ENCODE measurements at regions not wholly inside any gene's neighbourhood (a gene's known extent, or its start where the extent isn't known, plus 50 kb on each side); places are given as distances from the start of the nearest gene placed in this dataset.

DNA sequence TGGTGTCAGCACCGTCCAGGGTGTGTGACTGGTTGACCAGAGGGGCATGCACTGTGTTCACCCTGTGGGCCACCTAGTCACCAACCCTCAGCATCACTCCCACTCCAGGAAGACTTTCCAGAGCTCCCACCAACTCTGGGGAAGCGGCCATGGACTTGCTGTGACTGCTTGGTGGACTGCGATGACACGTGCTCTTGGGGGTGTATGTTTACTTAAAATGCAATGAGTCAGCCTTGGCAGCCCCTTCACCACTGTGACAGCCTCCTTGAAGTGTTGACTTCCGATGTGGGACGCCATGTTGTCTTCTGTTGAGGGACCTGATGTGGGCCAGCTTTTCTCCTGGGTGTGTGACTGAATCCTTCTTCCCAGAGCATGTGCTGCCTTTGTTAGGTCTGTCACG, 151.1 kb upstream of the RTL1 start:
- Histone ChIP-seq H3K79me2 (ENCODE audit: insufficient read depth, low read length) (peaks cover 15% of the 10 kb centered on the region), H3K27me3 (ENCODE audit: insufficient read depth, low read length) (no peaks in the 10 kb centered on the region), H3K4me2 (ENCODE audit: insufficient read depth, low read length) (no peak overlapping the region), H3K9me3 (ENCODE audit: low read depth, low read length) (no peaks in the 10 kb centered on the region), H3K36me3 (ENCODE audit: insufficient read depth, low read length) (peaks cover 80% of the 10 kb centered on the region), H3K4me1 (ENCODE audit: insufficient read depth, low read length) (peaks cover 23% of the 10 kb centered on the region), H3K4me3 (ENCODE audit: insufficient read depth, low read length) (no peak overlapping the region), H4K20me1 (ENCODE audit: insufficient read depth, low read length) (peaks cover 1% of the 10 kb centered on the region), H2AFZ (ENCODE audit: low read length) (no peak overlapping the region), H3K27ac (ENCODE audit: low read depth, low read length) (no peak overlapping the region)
- DNase-seq (ENCODE audit: insufficient read length, low spot score, missing footprints) = peak; percentile 60
- TF ChIP-seq, protein P1, sequence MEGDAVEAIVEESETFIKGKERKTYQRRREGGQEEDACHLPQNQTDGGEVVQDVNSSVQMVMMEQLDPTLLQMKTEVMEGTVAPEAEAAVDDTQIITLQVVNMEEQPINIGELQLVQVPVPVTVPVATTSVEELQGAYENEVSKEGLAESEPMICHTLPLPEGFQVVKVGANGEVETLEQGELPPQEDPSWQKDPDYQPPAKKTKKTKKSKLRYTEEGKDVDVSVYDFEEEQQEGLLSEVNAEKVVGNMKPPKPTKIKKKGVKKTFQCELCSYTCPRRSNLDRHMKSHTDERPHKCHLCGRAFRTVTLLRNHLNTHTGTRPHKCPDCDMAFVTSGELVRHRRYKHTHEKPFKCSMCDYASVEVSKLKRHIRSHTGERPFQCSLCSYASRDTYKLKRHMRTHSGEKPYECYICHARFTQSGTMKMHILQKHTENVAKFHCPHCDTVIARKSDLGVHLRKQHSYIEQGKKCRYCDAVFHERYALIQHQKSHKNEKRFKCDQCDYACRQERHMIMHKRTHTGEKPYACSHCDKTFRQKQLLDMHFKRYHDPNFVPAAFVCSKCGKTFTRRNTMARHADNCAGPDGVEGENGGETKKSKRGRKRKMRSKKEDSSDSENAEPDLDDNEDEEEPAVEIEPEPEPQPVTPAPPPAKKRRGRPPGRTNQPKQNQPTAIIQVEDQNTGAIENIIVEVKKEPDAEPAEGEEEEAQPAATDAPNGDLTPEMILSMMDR (IDR thresholded peaks at IDR 0.05; ENCODE audit: extremely low read depth, low read depth, low read length) = no peak

DNA sequence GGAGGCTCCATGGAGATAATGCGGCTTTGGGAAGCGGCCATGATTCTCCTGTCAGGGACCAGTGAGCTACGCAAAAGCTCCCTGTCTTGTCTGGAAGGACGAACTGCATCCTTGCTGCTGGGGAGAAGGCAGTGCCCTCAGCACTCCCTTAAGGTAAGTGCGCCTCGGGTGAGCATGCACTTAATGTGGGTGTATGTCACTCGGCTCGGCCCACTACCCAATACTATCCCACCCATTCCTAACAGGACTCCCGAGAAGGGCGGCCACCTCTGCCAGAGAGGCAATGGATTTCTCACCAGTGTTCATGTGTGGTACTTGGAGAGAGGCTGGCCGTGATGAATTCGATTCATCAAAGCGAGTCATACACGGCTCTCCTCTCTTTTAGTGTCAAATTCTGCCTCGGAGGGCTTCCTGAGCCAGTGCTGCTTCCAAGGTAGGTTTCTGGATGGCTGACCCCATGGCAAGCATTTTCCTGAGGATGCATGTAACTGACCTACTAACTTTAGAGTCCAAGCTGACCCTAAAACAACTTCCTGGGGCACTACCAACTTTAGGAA, 151.7 kb upstream of the RTL1 start:
- H4K20me1 ChIP-seq (ENCODE audit: insufficient read depth, low read length) = peaks cover 6% of the 10 kb centered on the region
- H3K27me3 ChIP-seq (ENCODE audit: insufficient read depth, low read length) = no peaks in the 10 kb centered on the region
- TF ChIP-seq, protein P1 (IDR thresholded peaks at IDR 0.05; ENCODE audit: extremely low read depth, low read depth, low read length) = no peak
- H2AFZ ChIP-seq (ENCODE audit: low read length) = no peak overlapping the region
- H3K9me3 ChIP-seq (ENCODE audit: low read depth, low read length) = no peaks in the 10 kb centered on the region
- H3K36me3 ChIP-seq (ENCODE audit: insufficient read depth, low read length) = peaks cover 80% of the 10 kb centered on the region
- H3K4me2 ChIP-seq (ENCODE audit: insufficient read depth, low read length) = no peak overlapping the region
- H3K27ac ChIP-seq (ENCODE audit: low read depth, low read length) = no peak overlapping the region
- peaks cover 23% of the 10 kb centered on the region for H3K4me1 ChIP-seq (ENCODE audit: insufficient read depth, low read length)
- no peak overlapping the region for H3K4me3 ChIP-seq (ENCODE audit: insufficient read depth, low read length)
- peaks cover 15% of the 10 kb centered on the region for H3K79me2 ChIP-seq (ENCODE audit: insufficient read depth, low read length)
- peak; percentile 49 for DNase-seq (ENCODE audit: insufficient read length, low spot score, missing footprints)

DNA sequence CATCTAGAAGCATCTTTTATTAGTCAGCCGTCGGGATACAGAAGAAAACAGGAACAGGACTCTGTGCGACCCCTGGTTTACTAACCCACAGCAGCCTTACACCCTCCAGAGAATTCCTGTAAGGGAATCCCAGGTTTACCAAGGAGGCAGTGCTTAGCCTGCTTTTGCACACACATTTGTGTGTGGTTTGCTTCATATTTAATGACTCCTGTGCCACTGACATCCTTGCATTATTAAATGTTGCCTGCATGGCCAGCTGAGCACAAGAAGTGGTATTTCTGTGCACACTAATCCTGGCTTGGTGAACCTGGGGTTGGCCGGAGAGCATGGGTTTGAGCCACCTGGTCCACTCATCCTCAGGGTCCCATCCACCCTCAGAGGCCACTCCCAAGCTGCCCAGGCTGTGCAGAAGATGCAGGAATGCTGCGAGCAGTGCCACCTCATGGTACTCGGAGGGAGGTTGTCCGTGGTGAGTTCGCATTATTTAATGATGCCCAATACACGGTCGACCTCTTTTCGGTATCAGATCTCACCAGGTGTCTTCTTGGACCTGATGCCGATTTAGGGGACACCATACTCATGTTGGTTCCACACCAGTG, 152.4 kb upstream of the RTL1 start:
- H3K4me3 ChIP-seq (ENCODE audit: insufficient read depth, low read length) = no peak overlapping the region
- H3K4me2 ChIP-seq (ENCODE audit: insufficient read depth, low read length) = no peak overlapping the region
- peaks cover 23% of the 10 kb centered on the region for H3K4me1 ChIP-seq (ENCODE audit: insufficient read depth, low read length)
- no peaks in the 10 kb centered on the region for H3K9me3 ChIP-seq (ENCODE audit: low read depth, low read length)
- H2AFZ ChIP-seq (ENCODE audit: low read length) = no peak overlapping the region
- H3K36me3 ChIP-seq (ENCODE audit: insufficient read depth, low read length) = peaks cover 81% of the 10 kb centered on the region
- DNase-seq (ENCODE audit: insufficient read length, low spot score, missing footprints) = peak; percentile 26
- TF ChIP-seq, protein P1 (IDR thresholded peaks at IDR 0.05; ENCODE audit: extremely low read depth, low read depth, low read length) = no peak
- H3K27ac ChIP-seq (ENCODE audit: low read depth, low read length) = no peak overlapping the region
- H3K79me2 ChIP-seq (ENCODE audit: insufficient read depth, low read length) = peaks cover 11% of the 10 kb centered on the region
- H4K20me1 ChIP-seq (ENCODE audit: insufficient read depth, low read length) = peaks cover 6% of the 10 kb centered on the region
- H3K27me3 ChIP-seq (ENCODE audit: insufficient read depth, low read length) = no peaks in the 10 kb centered on the region

DNA sequence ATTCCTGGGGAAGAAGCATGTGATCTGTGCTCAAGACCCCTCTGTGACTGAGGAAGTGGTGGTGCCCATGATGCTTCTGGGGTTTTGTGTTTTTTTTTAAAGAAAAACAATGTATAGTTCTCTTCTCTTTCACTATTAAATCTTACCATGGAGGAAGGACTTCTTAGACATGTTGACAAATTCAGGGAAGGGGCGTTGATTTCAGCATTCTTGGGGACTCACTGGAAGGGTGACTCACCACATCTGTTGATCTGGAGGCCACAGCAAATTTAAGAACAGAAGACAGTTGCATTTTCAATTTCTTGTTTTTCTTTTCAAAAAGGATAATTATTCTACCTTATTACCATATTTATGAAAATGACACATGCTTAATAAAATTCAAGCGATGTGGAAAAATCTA, 152.9 kb upstream of the RTL1 start:
- TF ChIP-seq, protein P1 (IDR thresholded peaks at IDR 0.05; ENCODE audit: extremely low read depth, low read depth, low read length) = no peak
- no peak overlapping the region for H3K4me2 ChIP-seq (ENCODE audit: insufficient read depth, low read length)
- H3K27me3 ChIP-seq (ENCODE audit: insufficient read depth, low read length) = no peaks in the 10 kb centered on the region
- no peak overlapping the region for H3K4me3 ChIP-seq (ENCODE audit: insufficient read depth, low read length)
- H3K36me3 ChIP-seq (ENCODE audit: insufficient read depth, low read length) = peaks cover 80% of the 10 kb centered on the region
- H4K20me1 ChIP-seq (ENCODE audit: insufficient read depth, low read length) = peaks cover 6% of the 10 kb centered on the region
- peak; percentile 83 for DNase-seq (ENCODE audit: insufficient read length, low spot score, missing footprints)
- peaks cover 23% of the 10 kb centered on the region for H3K4me1 ChIP-seq (ENCODE audit: insufficient read depth, low read length)
- H2AFZ ChIP-seq (ENCODE audit: low read length) = no peak overlapping the region
- H3K79me2 ChIP-seq (ENCODE audit: insufficient read depth, low read length) = peaks cover 6% of the 10 kb centered on the region
- H3K9me3 ChIP-seq (ENCODE audit: low read depth, low read length) = no peaks in the 10 kb centered on the region
- no peak overlapping the region for H3K27ac ChIP-seq (ENCODE audit: low read depth, low read length)
